ENCODE measurements at regions not wholly inside any gene's neighbourhood (a gene's known extent, or its start where the extent isn't known, plus 50 kb on each side); places are given as distances from the start of the nearest gene placed in this dataset.

DNA sequence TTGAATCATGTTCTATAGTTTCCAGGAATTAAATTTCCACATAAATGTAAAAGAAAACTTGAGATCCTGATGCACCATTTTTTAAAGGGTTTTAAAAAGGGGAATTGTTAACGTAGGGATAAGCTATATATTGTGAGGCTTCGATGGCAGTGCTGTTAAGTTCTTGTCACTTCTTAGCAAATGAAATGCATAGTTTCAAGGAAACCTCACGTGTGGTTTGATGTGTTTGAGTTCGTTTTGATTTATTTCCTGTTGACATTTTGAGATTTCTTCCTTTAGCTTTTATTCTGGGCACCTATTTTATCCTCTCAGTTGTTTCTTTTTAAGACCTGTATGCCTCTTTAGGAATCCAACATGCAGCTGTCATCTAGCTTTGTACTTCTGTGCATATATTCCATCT is 301.0 kb downstream of the DOCK8 start:
- no peak for DNase-seq (ENCODE audit: low read depth, low spot score)
- TF ChIP-seq, protein P1, sequence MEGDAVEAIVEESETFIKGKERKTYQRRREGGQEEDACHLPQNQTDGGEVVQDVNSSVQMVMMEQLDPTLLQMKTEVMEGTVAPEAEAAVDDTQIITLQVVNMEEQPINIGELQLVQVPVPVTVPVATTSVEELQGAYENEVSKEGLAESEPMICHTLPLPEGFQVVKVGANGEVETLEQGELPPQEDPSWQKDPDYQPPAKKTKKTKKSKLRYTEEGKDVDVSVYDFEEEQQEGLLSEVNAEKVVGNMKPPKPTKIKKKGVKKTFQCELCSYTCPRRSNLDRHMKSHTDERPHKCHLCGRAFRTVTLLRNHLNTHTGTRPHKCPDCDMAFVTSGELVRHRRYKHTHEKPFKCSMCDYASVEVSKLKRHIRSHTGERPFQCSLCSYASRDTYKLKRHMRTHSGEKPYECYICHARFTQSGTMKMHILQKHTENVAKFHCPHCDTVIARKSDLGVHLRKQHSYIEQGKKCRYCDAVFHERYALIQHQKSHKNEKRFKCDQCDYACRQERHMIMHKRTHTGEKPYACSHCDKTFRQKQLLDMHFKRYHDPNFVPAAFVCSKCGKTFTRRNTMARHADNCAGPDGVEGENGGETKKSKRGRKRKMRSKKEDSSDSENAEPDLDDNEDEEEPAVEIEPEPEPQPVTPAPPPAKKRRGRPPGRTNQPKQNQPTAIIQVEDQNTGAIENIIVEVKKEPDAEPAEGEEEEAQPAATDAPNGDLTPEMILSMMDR (IDR thresholded peaks at IDR 0.05; ENCODE audit: low read depth, low read length) = no peak
- POLR2A ChIA-PET = no interaction called here
- CTCF ChIA-PET = interaction anchor here (0.8 kb wide), 1 partner anchor 72 kb away, joined by 3 read pairs; no protein-coding TSS in a partner anchor
- Histone ChIP-seq H3K27me3 (ENCODE audit: control insufficient read depth, insufficient read depth, low read length) (peaks cover 3% of the 10 kb centered on the region), H3K9me3 (ENCODE audit: control insufficient read depth, insufficient read depth, low read length) (no peaks in the 10 kb centered on the region), H3K27ac (ENCODE audit: low read depth, low read length) (no peak overlapping the region), H3K4me3 (ENCODE audit: low read depth, low read length) (no peak overlapping the region)

GRCh38 chr9:517993-518392 is 303.3 kb downstream of the DOCK8 start:
- DNase-seq (ENCODE audit: low read depth, low spot score) = no peak
- TF ChIP-seq, protein P1 (IDR thresholded peaks at IDR 0.05; ENCODE audit: low read depth, low read length) = no peak
- Histone ChIP-seq H3K27ac (ENCODE audit: low read depth, low read length) (no peak overlapping the region), H3K4me3 (ENCODE audit: low read depth, low read length) (no peak overlapping the region), H3K9me3 (ENCODE audit: control insufficient read depth, insufficient read depth, low read length) (no peaks in the 10 kb centered on the region), H3K27me3 (ENCODE audit: control insufficient read depth, insufficient read depth, low read length) (no peaks in the 10 kb centered on the region)
- ChIA-PET POLR2A (no interaction called here), CTCF (no interaction called here)

- Histone ChIP-seq H3K27ac (ENCODE audit: low read depth, low read length) (no peak overlapping the region), H3K27me3 (ENCODE audit: control insufficient read depth, insufficient read depth, low read length) (no peaks in the 10 kb centered on the region), H3K9me3 (ENCODE audit: control insufficient read depth, insufficient read depth, low read length) (no peaks in the 10 kb centered on the region), H3K4me3 (ENCODE audit: low read depth, low read length) (no peak overlapping the region)
- CTCF ChIA-PET = no interaction called here
- POLR2A ChIA-PET = no interaction called here
- TF ChIP-seq, protein P1 (IDR thresholded peaks at IDR 0.05; ENCODE audit: low read depth, low read length) = no peak
- no peak for DNase-seq (ENCODE audit: low read depth, low spot score)
Measured at GRCh38 chr9:518540-518939, 303.9 kb downstream of the DOCK8 start.

- Histone ChIP-seq H3K27ac (ENCODE audit: low read depth, low read length) (no peak overlapping the region), H3K9me3 (ENCODE audit: control insufficient read depth, insufficient read depth, low read length) (no peaks in the 10 kb centered on the region), H3K27me3 (ENCODE audit: control insufficient read depth, insufficient read depth, low read length) (no peaks in the 10 kb centered on the region), H3K4me3 (ENCODE audit: low read depth, low read length) (no peak overlapping the region)
- TF ChIP-seq, protein P1 (IDR thresholded peaks at IDR 0.05; ENCODE audit: low read depth, low read length) = no peak
- ChIA-PET POLR2A (no interaction called here), CTCF (no interaction called here)
- DNase-seq (ENCODE audit: low read depth, low spot score) = no peak
Measured at GRCh38 chr9:519579-519978, 304.9 kb downstream of the DOCK8 start.

DNA sequence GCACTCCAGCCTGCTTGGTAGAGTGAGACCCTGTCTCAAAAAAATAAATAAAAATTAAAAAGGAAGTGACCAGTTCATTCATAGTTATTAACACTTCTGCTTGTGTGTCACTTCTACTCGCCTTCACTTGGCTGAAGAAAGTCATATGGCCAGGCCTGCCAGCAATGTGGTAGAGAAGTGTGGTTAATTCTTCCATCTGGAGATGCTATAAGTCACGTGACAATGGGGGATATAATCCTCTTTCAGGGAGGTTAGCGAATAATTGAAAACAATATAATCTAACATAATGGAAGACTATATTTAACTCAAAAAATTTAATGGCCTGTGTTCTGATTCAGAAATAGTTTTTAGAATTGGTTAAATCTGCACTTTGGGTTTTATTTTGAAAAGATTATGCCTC is 305.6 kb downstream of the DOCK8 start:
- TF ChIP-seq, protein P1 (IDR thresholded peaks at IDR 0.05; ENCODE audit: low read depth, low read length) = no peak
- ChIA-PET POLR2A (no interaction called here), CTCF (no interaction called here)
- no peak for DNase-seq (ENCODE audit: low read depth, low spot score)
- H3K9me3 ChIP-seq (ENCODE audit: control insufficient read depth, insufficient read depth, low read length) = no peaks in the 10 kb centered on the region
- H3K4me3 ChIP-seq (ENCODE audit: low read depth, low read length) = no peak overlapping the region
- no peak overlapping the region for H3K27ac ChIP-seq (ENCODE audit: low read depth, low read length)
- no peaks in the 10 kb centered on the region for H3K27me3 ChIP-seq (ENCODE audit: control insufficient read depth, insufficient read depth, low read length)

Data from AG04450 (cell line).